ENCODE measurements at regions not wholly inside any gene's neighbourhood (a gene's known extent, or its start where the extent isn't known, plus 50 kb on each side); places are given as distances from the start of the nearest gene placed in this dataset.

- no peak for DNase-seq
- 81 to 82% methylated on average over 3 of the region's 3 CpGs for WGBS, 2 donors
- Histone ChIP-seq H3K36me3 (no peaks in the 10 kb centered on the region), H3K4me3 (no peak overlapping the region), H3K4me1 (no peaks in the 10 kb centered on the region), H3K9me3 (no peaks in the 10 kb centered on the region), H3K27me3 (peaks cover 0 to 4% (median 0%) of the 10 kb centered on the region in 4 donors), H3K27ac (no peak overlapping the region)
- TF ChIP-seq CTCF (IDR thresholded peaks at IDR 0.05) (no peak), POLR2A (IDR thresholded peaks at IDR 0.05) (no peak)
- intact Hi-C loops (cut with DNase I): no loop called here
Observed at GRCh38 chr10:8921568-8921967, 867.1 kb downstream of the GATA3 start.

GRCh38 chr10:8923096-8923495 lies 868.6 kb downstream of the GATA3 start:
- no peak overlapping the region for H3K4me3 ChIP-seq
- H3K4me1 ChIP-seq: no peaks in the 10 kb centered on the region
- H3K27ac ChIP-seq: no peak overlapping the region
- intact Hi-C loops (cut with DNase I): no loop called here
- TF ChIP-seq CTCF (IDR thresholded peaks at IDR 0.05) (no peak), POLR2A (IDR thresholded peaks at IDR 0.05) (no peak)
- no peaks in the 10 kb centered on the region for H3K27me3 ChIP-seq
- H3K36me3 ChIP-seq: no peaks in the 10 kb centered on the region
- no peak for DNase-seq
- no peaks in the 10 kb centered on the region for H3K9me3 ChIP-seq
- 38 to 48% methylated on average over 1 of the region's 1 CpG for WGBS, 2 donors

GRCh38 chr10:8927705-8928104 lies 873.2 kb downstream of the GATA3 start:
- no peak overlapping the region for H3K4me3 ChIP-seq
- TF ChIP-seq POLR2A (IDR thresholded peaks at IDR 0.05) (no peak), CTCF (IDR thresholded peaks at IDR 0.05) (no peak)
- WGBS, 2 donors: 37 to 46% methylated on average over 4 of the region's 4 CpGs
- no peaks in the 10 kb centered on the region for H3K4me1 ChIP-seq
- intact Hi-C loops (cut with DNase I): no loop called here
- H3K27ac ChIP-seq: no peak overlapping the region
- H3K27me3 ChIP-seq: no peaks in the 10 kb centered on the region
- no peaks in the 10 kb centered on the region for H3K36me3 ChIP-seq
- H3K9me3 ChIP-seq: no peaks in the 10 kb centered on the region
- DNase-seq: no peak

- H3K27ac ChIP-seq: no peak overlapping the region
- H3K4me3 ChIP-seq: no peak overlapping the region
- H3K4me1 ChIP-seq: no peaks in the 10 kb centered on the region
- H3K36me3 ChIP-seq: no peaks in the 10 kb centered on the region
- no peaks in the 10 kb centered on the region for H3K9me3 ChIP-seq
- no peak for TF ChIP-seq POLR2A (IDR thresholded peaks at IDR 0.05)
- no peak for TF ChIP-seq CTCF (IDR thresholded peaks at IDR 0.05)
- WGBS, 2 donors: 82 to 86% methylated on average over 5 of the region's 5 CpGs
- no peak for DNase-seq
- H3K27me3 ChIP-seq: no peaks in the 10 kb centered on the region
- intact Hi-C loops (cut with DNase I): no loop called here
Observed at GRCh38 chr10:8946451-8946850, 892.0 kb downstream of the GATA3 start.

GRCh38 chr10:8950978-8951377 lies 896.5 kb downstream of the GATA3 start:
- intact Hi-C loops (cut with DNase I): no loop called here
- no peak overlapping the region for H3K27ac ChIP-seq
- no peaks in the 10 kb centered on the region for H3K4me1 ChIP-seq
- DNase-seq: no peak
- H3K27me3 ChIP-seq: no peaks in the 10 kb centered on the region
- WGBS, 2 donors: 72 to 79% methylated on average over 2 of the region's 2 CpGs
- no peaks in the 10 kb centered on the region for H3K9me3 ChIP-seq
- no peak for TF ChIP-seq POLR2A (IDR thresholded peaks at IDR 0.05)
- TF ChIP-seq CTCF (IDR thresholded peaks at IDR 0.05): no peak
- H3K4me3 ChIP-seq: no peak overlapping the region
- no peaks in the 10 kb centered on the region for H3K36me3 ChIP-seq

Data from esophagus squamous epithelium (tissue), 5 donors.